Testis (tissue), 2 donors: ENCODE measurements at regions not wholly inside any gene's neighbourhood (a gene's known extent, or its start where the extent isn't known, plus 50 kb on each side); places are given as distances from the start of the nearest gene placed in this dataset.

ENCODE experiments used
- DNase-seq: peaks from one replicate; pipeline ENCODE4 v3.0.0-alpha.2; 2019
- H3K27ac ChIP-seq, 2 donors: fragments of 200-600 bp; sonication (generic); one replicate each; pipeline ENCODE4 v1.5.1; 2019
- H3K27me3 ChIP-seq: fragments of 200-600 bp; sonication (generic); one replicate; pipeline ENCODE4 v1.5.1; 2019
- H3K36me3 ChIP-seq: fragments of 200-600 bp; sonication (generic); one replicate; pipeline ENCODE4 v1.5.1; 2017; ENCODE audit warnings: low read depth; ENCODE audit errors: missing control alignments
- H3K4me1 ChIP-seq: fragments of 200-600 bp; sonication (generic); one replicate; pipeline ENCODE4 v1.5.1; 2019
- H3K4me3 ChIP-seq, 2 donors: fragments of 200-600 bp; sonication (generic); one replicate each; pipeline ENCODE4 v1.5.1; 2017 to 2019
- H3K9me3 ChIP-seq: fragments of 200-600 bp; sonication (generic); one replicate; pipeline ENCODE4 v1.5.1; 2017
- POLR2A ChIP-seq: fragments of 450-650 bp; IDR thresholded peaks from one replicate; pipeline ENCODE4 v1.6.1; 2017; ENCODE audit warnings: antibody characterized with exemption, mild to moderate bottlenecking, moderate library complexity
- WGBS, 2 donors: methylation state at CpG; one replicate each; pipeline ENCODE4 v1.1.5; 2018; 5-methylcytosine and 5-hydroxymethylcytosine counted together
- intact Hi-C: fragments of 100-400 bp; cut with DNase I; formaldehyde crosslinking; loops from one replicate; pipeline ENCODE4 v1.15.1; 2023; ENCODE audit warnings: low total_unique reads
- TF ChIP-seq, protein P1 (sequence below), 3 experiments: fragments of 450-650 bp in 2 of 3; fragments of 200-600 bp in 1 of 3; sonication (generic) in 1 of 3; IDR thresholded peaks; one replicate each; pipeline ENCODE4 v1.5.1; 2016 to 2019; ENCODE audit warnings: antibody characterized with exemption in 3 of 3, mild to moderate bottlenecking in 2 of 3, moderate library complexity in 1 of 3

DNA sequence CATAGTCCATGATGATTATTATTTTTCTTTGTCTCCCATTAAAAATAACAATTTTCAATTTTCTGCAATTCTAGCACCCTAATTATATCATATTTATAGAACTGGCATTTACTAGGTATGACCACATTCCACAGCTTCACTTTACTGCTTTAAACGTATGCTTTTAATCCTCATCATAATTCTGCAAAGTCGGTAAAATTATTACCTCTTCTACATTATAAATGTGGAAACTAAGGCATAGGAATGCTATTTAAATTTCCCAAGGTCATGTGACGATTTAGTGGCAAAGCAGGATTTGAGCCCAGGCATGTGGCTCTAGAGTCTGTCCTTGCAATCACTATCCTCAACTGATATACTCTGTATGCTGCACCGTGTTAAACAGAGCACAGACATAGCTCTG lies 866.4 kb downstream of the EPHA4 start:
- Histone ChIP-seq H3K9me3 (no peaks in the 10 kb centered on the region), H3K36me3 (no peaks in the 10 kb centered on the region), H3K27ac (no peak overlapping the region), H3K27me3 (no peaks in the 10 kb centered on the region), H3K4me3 (no peak overlapping the region), H3K4me1 (no peaks in the 10 kb centered on the region)
- no peak for TF ChIP-seq POLR2A
- TF ChIP-seq, protein P1, sequence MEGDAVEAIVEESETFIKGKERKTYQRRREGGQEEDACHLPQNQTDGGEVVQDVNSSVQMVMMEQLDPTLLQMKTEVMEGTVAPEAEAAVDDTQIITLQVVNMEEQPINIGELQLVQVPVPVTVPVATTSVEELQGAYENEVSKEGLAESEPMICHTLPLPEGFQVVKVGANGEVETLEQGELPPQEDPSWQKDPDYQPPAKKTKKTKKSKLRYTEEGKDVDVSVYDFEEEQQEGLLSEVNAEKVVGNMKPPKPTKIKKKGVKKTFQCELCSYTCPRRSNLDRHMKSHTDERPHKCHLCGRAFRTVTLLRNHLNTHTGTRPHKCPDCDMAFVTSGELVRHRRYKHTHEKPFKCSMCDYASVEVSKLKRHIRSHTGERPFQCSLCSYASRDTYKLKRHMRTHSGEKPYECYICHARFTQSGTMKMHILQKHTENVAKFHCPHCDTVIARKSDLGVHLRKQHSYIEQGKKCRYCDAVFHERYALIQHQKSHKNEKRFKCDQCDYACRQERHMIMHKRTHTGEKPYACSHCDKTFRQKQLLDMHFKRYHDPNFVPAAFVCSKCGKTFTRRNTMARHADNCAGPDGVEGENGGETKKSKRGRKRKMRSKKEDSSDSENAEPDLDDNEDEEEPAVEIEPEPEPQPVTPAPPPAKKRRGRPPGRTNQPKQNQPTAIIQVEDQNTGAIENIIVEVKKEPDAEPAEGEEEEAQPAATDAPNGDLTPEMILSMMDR (IDR thresholded peaks at IDR 0.05): no peak
- no peak for DNase-seq
- WGBS, 2 donors: 64 to 68% methylated on average over 4 of the region's 4 CpGs
- intact Hi-C loops: no loop called here

DNA sequence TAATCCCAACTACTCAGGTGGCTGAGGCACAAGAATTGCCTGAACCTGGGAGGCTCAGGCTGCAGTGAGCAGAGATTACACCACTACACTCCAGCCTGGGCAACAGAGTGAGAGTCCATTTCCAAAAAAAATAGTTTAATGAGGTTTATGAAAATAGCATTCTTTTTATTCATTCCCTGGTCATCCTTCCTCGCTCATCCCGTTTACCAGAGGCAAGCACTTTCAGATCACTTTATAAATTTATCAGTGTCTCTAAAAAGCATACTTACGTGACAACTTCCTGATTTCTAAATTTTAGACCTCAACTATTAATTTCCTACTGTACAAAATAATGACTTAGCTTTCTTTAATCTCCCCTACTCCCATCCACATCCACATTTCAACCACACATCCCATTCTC lies 864.8 kb downstream of the EPHA4 start:
- H3K9me3 ChIP-seq: no peaks in the 10 kb centered on the region
- intact Hi-C loops: no loop called here
- no peaks in the 10 kb centered on the region for H3K36me3 ChIP-seq
- H3K4me1 ChIP-seq: no peaks in the 10 kb centered on the region
- H3K4me3 ChIP-seq: no peak overlapping the region
- whole genome bisulfite sequencing, 2 donors: 73 to 92% methylated on average over 3 of the region's 3 CpGs
- H3K27me3 ChIP-seq: no peaks in the 10 kb centered on the region
- no peak for DNase-seq
- TF ChIP-seq, protein P1 (IDR thresholded peaks at IDR 0.05): no peak
- TF ChIP-seq POLR2A: no peak
- no peak overlapping the region for H3K27ac ChIP-seq

DNA sequence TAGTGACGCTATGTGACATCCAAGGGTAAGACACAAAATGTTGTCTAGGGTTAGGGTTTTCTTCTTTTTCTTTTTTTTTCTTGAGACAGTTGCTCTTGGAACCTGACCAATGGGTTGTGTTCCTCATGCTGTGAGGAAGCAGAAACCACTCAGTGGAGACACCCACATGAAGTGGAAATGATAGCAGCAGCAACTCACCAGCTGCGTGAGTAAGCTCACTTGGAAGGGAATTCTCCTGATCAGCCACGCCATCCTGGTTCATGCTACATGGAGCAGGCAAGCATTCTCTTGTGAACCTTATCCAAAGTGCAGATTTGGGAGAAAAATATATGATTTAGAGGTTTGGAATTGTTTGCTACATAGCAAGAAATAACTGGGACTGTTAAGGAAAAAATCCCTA lies 863.7 kb downstream of the EPHA4 start:
- intact Hi-C loops: no loop called here

DNA sequence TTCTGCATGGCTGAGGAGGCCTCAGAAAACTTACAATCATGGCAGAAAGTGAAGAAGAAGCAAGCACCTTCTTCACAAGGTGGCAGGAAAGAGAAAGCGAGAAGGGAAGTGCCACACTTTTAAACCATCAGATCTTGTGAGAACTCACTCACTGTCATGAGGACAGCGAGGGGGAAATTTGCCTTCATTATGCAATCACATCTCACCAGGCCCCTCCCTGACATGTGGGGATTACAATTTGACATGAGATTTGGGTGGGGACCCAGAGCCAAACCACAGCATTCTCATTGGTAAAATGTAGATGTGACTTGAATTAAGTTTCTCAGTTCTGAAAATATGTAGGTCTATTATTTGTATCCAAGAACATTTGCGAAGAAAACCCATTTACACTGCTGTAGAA lies 854.8 kb downstream of the EPHA4 start:
- DNase-seq: no peak
- Histone ChIP-seq H3K4me3 (no peak overlapping the region), H3K27ac (no peak overlapping the region), H3K27me3 (no peaks in the 10 kb centered on the region), H3K36me3 (no peaks in the 10 kb centered on the region), H3K9me3 (no peaks in the 10 kb centered on the region), H3K4me1 (no peaks in the 10 kb centered on the region)
- WGBS, 2 donors: 90 to 92% methylated on average over 3 of the region's 3 CpGs
- TF ChIP-seq, protein P1 (IDR thresholded peaks at IDR 0.05): no peak
- TF ChIP-seq POLR2A: no peak
- intact Hi-C loops: no loop called here

More for the DNA sequence above, 863.7 kb downstream of the EPHA4 start:
- Histone ChIP-seq H3K4me1 (no peaks in the 10 kb centered on the region), H3K9me3 (no peaks in the 10 kb centered on the region), H3K4me3 (no peak overlapping the region), H3K36me3 (no peaks in the 10 kb centered on the region), H3K27ac (no peak overlapping the region), H3K27me3 (no peaks in the 10 kb centered on the region)
- no peak for TF ChIP-seq POLR2A
- TF ChIP-seq, protein P1 (IDR thresholded peaks at IDR 0.05): no peak
- 72 to 75% methylated on average over 3 of the region's 3 CpGs for WGBS, 2 donors
- DNase-seq: no peak

DNA sequence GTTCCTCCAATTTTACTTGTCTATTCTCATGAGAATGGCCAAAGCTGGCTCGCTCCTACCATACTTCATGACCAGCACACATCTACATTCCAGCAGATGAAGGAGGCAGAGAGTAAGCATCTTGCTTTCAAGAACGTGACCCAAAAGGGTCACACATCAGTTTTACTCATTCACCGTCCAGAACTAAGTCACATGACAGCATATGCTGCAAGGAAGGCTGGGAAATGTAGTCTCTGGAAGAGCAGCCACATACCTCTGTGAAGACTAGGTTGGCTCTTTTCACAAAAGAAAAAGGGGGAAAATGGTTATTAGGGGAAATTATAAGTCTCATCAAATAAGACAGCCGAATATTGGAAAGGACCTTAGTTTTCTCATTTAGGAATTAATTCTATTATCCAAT lies 835.3 kb downstream of the EPHA4 start:
- TF ChIP-seq POLR2A: no peak
- TF ChIP-seq, protein P1 (IDR thresholded peaks at IDR 0.05): no peak

More for the DNA sequence above, 835.3 kb downstream of the EPHA4 start:
- no peak for DNase-seq
- intact Hi-C loops: no loop called here
- Histone ChIP-seq H3K27me3 (no peaks in the 10 kb centered on the region), H3K4me3 (no peak overlapping the region), H3K27ac (no peak overlapping the region), H3K9me3 (no peaks in the 10 kb centered on the region), H3K4me1 (no peaks in the 10 kb centered on the region), H3K36me3 (no peaks in the 10 kb centered on the region)
- 52 to 56% methylated on average over 4 of the region's 4 CpGs for WGBS, 2 donors
